ENCODE measurements at regions not wholly inside any gene's neighbourhood (a gene's known extent, or its start where the extent isn't known, plus 50 kb on each side); places are given as distances from the start of the nearest gene placed in this dataset.

GRCh38 chr2:120926463-120927264, 191.0 kb downstream of the GLI2 start:
- Histone ChIP-seq H3K79me2 (ENCODE audit: low read depth) (no peaks in the 10 kb centered on the region), H3K4me2 (no peak overlapping the region), H2AFZ (no peak overlapping the region), H3K4me3 (no peak overlapping the region), H3K27ac (no peak overlapping the region), H3K27me3 (ENCODE audit: insufficient read depth, low read depth) (no peaks in the 10 kb centered on the region), H3K36me3 (ENCODE audit: low read depth) (no peaks in the 10 kb centered on the region), H3K9me3 (ENCODE audit: insufficient read depth, low read depth) (no peaks in the 10 kb centered on the region), H4K20me1 (ENCODE audit: insufficient read depth) (no peaks in the 10 kb centered on the region), H3F3A (ENCODE audit: insufficient read depth, low read depth) (peaks cover 6% of the 10 kb centered on the region; the same call in 1 of the 2 replicates), H3K4me1 (replicated peaks; ENCODE audit: insufficient read depth) (no peaks in the 10 kb centered on the region), H3K9me2 (ENCODE audit: insufficient read depth) (no peaks in the 10 kb centered on the region)
- BruUV-seq (replicated peaks), result no TSS peak
- intact Hi-C loops (cut with micrococcal nuclease; ENCODE audit: unreplicated experiment), result no loop called here
- POLR2A ChIA-PET (ENCODE audit: unreplicated experiment), result no interaction called here
- no peak for DNase-seq
- CTCF ChIA-PET, result no interaction called here
- TF ChIP-seq EZH2 (IDR thresholded peaks at IDR 0.05; ENCODE audit: low read depth), result no peak
- TF ChIP-seq, protein P1, sequence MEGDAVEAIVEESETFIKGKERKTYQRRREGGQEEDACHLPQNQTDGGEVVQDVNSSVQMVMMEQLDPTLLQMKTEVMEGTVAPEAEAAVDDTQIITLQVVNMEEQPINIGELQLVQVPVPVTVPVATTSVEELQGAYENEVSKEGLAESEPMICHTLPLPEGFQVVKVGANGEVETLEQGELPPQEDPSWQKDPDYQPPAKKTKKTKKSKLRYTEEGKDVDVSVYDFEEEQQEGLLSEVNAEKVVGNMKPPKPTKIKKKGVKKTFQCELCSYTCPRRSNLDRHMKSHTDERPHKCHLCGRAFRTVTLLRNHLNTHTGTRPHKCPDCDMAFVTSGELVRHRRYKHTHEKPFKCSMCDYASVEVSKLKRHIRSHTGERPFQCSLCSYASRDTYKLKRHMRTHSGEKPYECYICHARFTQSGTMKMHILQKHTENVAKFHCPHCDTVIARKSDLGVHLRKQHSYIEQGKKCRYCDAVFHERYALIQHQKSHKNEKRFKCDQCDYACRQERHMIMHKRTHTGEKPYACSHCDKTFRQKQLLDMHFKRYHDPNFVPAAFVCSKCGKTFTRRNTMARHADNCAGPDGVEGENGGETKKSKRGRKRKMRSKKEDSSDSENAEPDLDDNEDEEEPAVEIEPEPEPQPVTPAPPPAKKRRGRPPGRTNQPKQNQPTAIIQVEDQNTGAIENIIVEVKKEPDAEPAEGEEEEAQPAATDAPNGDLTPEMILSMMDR (conservative IDR thresholded peaks at IDR 0.05), result no peak

GRCh38 chr2:120927265-120927628, 191.6 kb downstream of the GLI2 start:
- Histone ChIP-seq H3K9me3 (ENCODE audit: insufficient read depth, low read depth) (no peaks in the 10 kb centered on the region), H2AFZ (no peak overlapping the region), H3K9me2 (ENCODE audit: insufficient read depth) (no peaks in the 10 kb centered on the region), H3K36me3 (ENCODE audit: low read depth) (no peaks in the 10 kb centered on the region), H3K4me1 (replicated peaks; ENCODE audit: insufficient read depth) (no peaks in the 10 kb centered on the region), H3F3A (ENCODE audit: insufficient read depth, low read depth) (peaks cover 6% of the 10 kb centered on the region; the same call in 1 of the 2 replicates), H3K79me2 (ENCODE audit: low read depth) (no peaks in the 10 kb centered on the region), H3K27ac (no peak overlapping the region), H4K20me1 (ENCODE audit: insufficient read depth) (no peaks in the 10 kb centered on the region; the same call in 1 of the 2 replicates), H3K4me3 (no peak overlapping the region), H3K27me3 (ENCODE audit: insufficient read depth, low read depth) (no peaks in the 10 kb centered on the region), H3K4me2 (no peak overlapping the region)
- TF ChIP-seq, protein P1 (conservative IDR thresholded peaks at IDR 0.05), result no peak
- TF ChIP-seq EZH2 (IDR thresholded peaks at IDR 0.05; ENCODE audit: low read depth), result no peak
- no peak for DNase-seq
- POLR2A ChIA-PET (ENCODE audit: unreplicated experiment), result no interaction called here
- CTCF ChIA-PET, result no interaction called here
- intact Hi-C loops (cut with micrococcal nuclease; ENCODE audit: unreplicated experiment), result no loop called here
- BruUV-seq (replicated peaks), result no TSS peak

- DNase-seq, result no peak
- H3K4me3 ChIP-seq, result no peak overlapping the region
- intact Hi-C loops (cut with micrococcal nuclease; ENCODE audit: unreplicated experiment), result no loop called here
- no peak for TF ChIP-seq EZH2 (IDR thresholded peaks at IDR 0.05; ENCODE audit: low read depth)
- TF ChIP-seq, protein P1 (conservative IDR thresholded peaks at IDR 0.05), result no peak
- H3K4me2 ChIP-seq, result no peak overlapping the region
- H3F3A ChIP-seq (ENCODE audit: insufficient read depth, low read depth), result no peaks in the 10 kb centered on the region
- no peak overlapping the region for H3K27ac ChIP-seq
- no peak overlapping the region for H2AFZ ChIP-seq
- peaks cover 15% of the 10 kb centered on the region for H3K4me1 ChIP-seq (replicated peaks; ENCODE audit: insufficient read depth)
- H3K36me3 ChIP-seq (ENCODE audit: low read depth), result no peaks in the 10 kb centered on the region
- ChIA-PET POLR2A (ENCODE audit: unreplicated experiment) (no interaction called here), CTCF (no interaction called here)
- H3K79me2 ChIP-seq (ENCODE audit: low read depth), result no peaks in the 10 kb centered on the region
- no peaks in the 10 kb centered on the region for H3K9me2 ChIP-seq (ENCODE audit: insufficient read depth)
- H4K20me1 ChIP-seq (ENCODE audit: insufficient read depth), result no peaks in the 10 kb centered on the region; the same call in 1 of the 2 replicates
- H3K9me3 ChIP-seq (ENCODE audit: insufficient read depth, low read depth), result no peaks in the 10 kb centered on the region
- H3K27me3 ChIP-seq (ENCODE audit: insufficient read depth, low read depth), result no peaks in the 10 kb centered on the region
- no TSS peak for BruUV-seq (replicated peaks)
Observed at GRCh38 chr2:120929829-120930228, 194.2 kb downstream of the GLI2 start.
